Colonic mucosa (tissue), 4 donors: ENCODE measurements at regions not wholly inside any gene's neighbourhood (a gene's known extent, or its start where the extent isn't known, plus 50 kb on each side); places are given as distances from the start of the nearest gene placed in this dataset.

Experiments
- DNase-seq: peaks from one replicate; pipeline ENCODE4 v3.0.0-alpha.2; 2020
- H3K27ac ChIP-seq: fragments of 200-600 bp; one replicate; pipeline ENCODE4 v1.8.0; 2021
- H3K27me3 ChIP-seq: fragments of 200-600 bp; one replicate; pipeline ENCODE4 v1.8.0; 2021
- H3K36me3 ChIP-seq: fragments of 200-600 bp; one replicate; pipeline ENCODE4 v1.8.0; 2021
- H3K4me1 ChIP-seq: fragments of 200-600 bp; one replicate; pipeline ENCODE4 v1.8.0; 2021; ENCODE audit warnings: mild to moderate bottlenecking
- H3K4me3 ChIP-seq: fragments of 200-600 bp; one replicate; pipeline ENCODE4 v1.8.0; 2021
- H3K9ac ChIP-seq, 2 donors: one replicate each; pipeline ENCODE4 v1.7.0; 2013; ENCODE audit warnings: control low read depth in 2 of 2, low read depth in 2 of 2, low read length in 2 of 2
- H3K9me3 ChIP-seq: fragments of 200-600 bp; one replicate; pipeline ENCODE4 v1.8.0; 2021
- CTCF ChIP-seq: fragments of 200-600 bp; IDR thresholded peaks from one replicate; pipeline ENCODE4 v1.8.0; 2022; ENCODE audit warnings: antibody characterized with exemption, mild to moderate bottlenecking
- intact Hi-C: fragments of 100-400 bp; cut with DNase I; formaldehyde crosslinking; loops from one replicate; pipeline ENCODE4 v1.14.1; 2022
- donor health status: healthy.
- donor health status: DM: no; HTN: no; CAD: no.
- donor health status: DM: no; HTN: no; CAD: no.

GRCh38 chr4:103934178-103934789 lies 214.5 kb upstream of the TACR3 start:
- no peak overlapping the region for H3K27ac ChIP-seq
- no peak overlapping the region for H3K4me3 ChIP-seq
- no peak for DNase-seq
- H3K36me3 ChIP-seq, result no peaks in the 10 kb centered on the region
- TF ChIP-seq CTCF, result peak; percentile 67
- no peaks in the 10 kb centered on the region for H3K27me3 ChIP-seq
- intact Hi-C loops, result no loop called here
- H3K9ac ChIP-seq, result no peak overlapping the region
- H3K4me1 ChIP-seq, result no peaks in the 10 kb centered on the region
- H3K9me3 ChIP-seq, result no peaks in the 10 kb centered on the region

GRCh38 chr4:103928370-103928769 lies 208.6 kb upstream of the TACR3 start:
- no peaks in the 10 kb centered on the region for H3K36me3 ChIP-seq
- H3K9ac ChIP-seq, result no peak overlapping the region
- DNase-seq, result no peak
- no peaks in the 10 kb centered on the region for H3K27me3 ChIP-seq
- no peak overlapping the region for H3K4me3 ChIP-seq
- intact Hi-C loops, result no loop called here
- no peak overlapping the region for H3K27ac ChIP-seq
- no peak for TF ChIP-seq CTCF
- H3K9me3 ChIP-seq, result no peaks in the 10 kb centered on the region
- H3K4me1 ChIP-seq, result no peaks in the 10 kb centered on the region

GRCh38 chr4:103923551-103923950 lies 203.8 kb upstream of the TACR3 start:
- H3K27ac ChIP-seq, result no peak overlapping the region
- DNase-seq, result no peak
- intact Hi-C loops, result no loop called here
- H3K27me3 ChIP-seq, result no peaks in the 10 kb centered on the region
- TF ChIP-seq CTCF, result no peak
- no peaks in the 10 kb centered on the region for H3K9me3 ChIP-seq
- no peaks in the 10 kb centered on the region for H3K36me3 ChIP-seq
- no peak overlapping the region for H3K9ac ChIP-seq
- no peaks in the 10 kb centered on the region for H3K4me1 ChIP-seq
- no peak overlapping the region for H3K4me3 ChIP-seq

GRCh38 chr4:103918214-103918613 lies 198.4 kb upstream of the TACR3 start:
- H3K27ac ChIP-seq, result no peak overlapping the region
- no peaks in the 10 kb centered on the region for H3K9me3 ChIP-seq
- intact Hi-C loops, result loop anchor here (10.0 kb wide), 1 partner anchor 713 kb away; no protein-coding TSS in a partner anchor
- no peak for DNase-seq
- H3K27me3 ChIP-seq, result no peaks in the 10 kb centered on the region
- no peak overlapping the region for H3K4me3 ChIP-seq
- H3K9ac ChIP-seq, result no peak overlapping the region
- no peaks in the 10 kb centered on the region for H3K36me3 ChIP-seq
- no peak for TF ChIP-seq CTCF
- no peaks in the 10 kb centered on the region for H3K4me1 ChIP-seq

- TF ChIP-seq CTCF, result no peak
- no peak overlapping the region for H3K27ac ChIP-seq
- H3K4me1 ChIP-seq, result no peaks in the 10 kb centered on the region
- no peaks in the 10 kb centered on the region for H3K9me3 ChIP-seq
- H3K4me3 ChIP-seq, result no peak overlapping the region
- H3K9ac ChIP-seq, result no peak overlapping the region
- DNase-seq, result no peak
- intact Hi-C loops, result loop anchor here (10.0 kb wide), 1 partner anchor 711 kb away; no protein-coding TSS in a partner anchor
- no peaks in the 10 kb centered on the region for H3K36me3 ChIP-seq
- no peaks in the 10 kb centered on the region for H3K27me3 ChIP-seq
Measured at GRCh38 chr4:103915224-103915869, 195.6 kb upstream of the TACR3 start.
